Thymus (tissue), 11 donors: ENCODE measurements at regions not wholly inside any gene's neighbourhood (a gene's known extent, or its start where the extent isn't known, plus 50 kb on each side); places are given as distances from the start of the nearest gene placed in this dataset.

Experiments used
- DNase-seq, 9 donors: peaks; one replicate each; pipeline ENCODE4 v3.0.0-alpha.2; 2013; ENCODE audit warnings: low spot score in 9 of 9, low read depth in 6 of 9, missing footprints in 1 of 9
- H3K27ac ChIP-seq, 2 donors: one replicate each; pipeline ENCODE4 v1.5.1; 2013; ENCODE audit warnings: control low read depth in 1 of 2, low read depth in 1 of 2, low read length in 1 of 2, mild to moderate bottlenecking in 1 of 2, moderate library complexity in 1 of 2
- H3K27me3 ChIP-seq, 2 donors: one replicate each; pipeline ENCODE4 v1.5.1; 2013; ENCODE audit warnings: low read length in 1 of 2; ENCODE audit not compliant: control insufficient read depth in 2 of 2, insufficient read depth in 1 of 2
- H3K36me3 ChIP-seq, 2 donors: one replicate each; pipeline ENCODE4 v1.5.1; 2013; ENCODE audit warnings: low read length in 1 of 2, mild to moderate bottlenecking in 1 of 2, moderate library complexity in 1 of 2; ENCODE audit not compliant: control insufficient read depth in 2 of 2, insufficient read depth in 2 of 2
- H3K4me1 ChIP-seq, 2 donors: one replicate each; pipeline ENCODE4 v1.5.1; 2013; ENCODE audit warnings: low read length in 2 of 2; ENCODE audit not compliant: control insufficient read depth in 2 of 2, insufficient read depth in 2 of 2
- H3K4me3 ChIP-seq, 2 donors: one replicate each; pipeline ENCODE4 v1.5.1; 2013; ENCODE audit warnings: low read length in 2 of 2, control low read depth in 1 of 2, mild to moderate bottlenecking in 1 of 2
- H3K9me3 ChIP-seq, 2 donors: one replicate each; pipeline ENCODE4 v1.5.1; 2013; ENCODE audit warnings: low read length in 1 of 2, mild to moderate bottlenecking in 1 of 2; ENCODE audit not compliant: control insufficient read depth in 2 of 2, insufficient read depth in 1 of 2
- WGBS: extraction: QIAGEN DNeasy Blood & Tissue Kit; methylation state at CpG from one replicate; pipeline ENCODE4 v1.1.7; 2013; 5-methylcytosine and 5-hydroxymethylcytosine counted together
- donor health status: healthy.

- DNase-seq: no peak
- Histone ChIP-seq H3K9me3 (no peaks in the 10 kb centered on the region), H3K36me3 (no peaks in the 10 kb centered on the region), H3K4me3 (no peak overlapping the region), H3K27me3 (no peaks in the 10 kb centered on the region), H3K4me1 (no peaks in the 10 kb centered on the region), H3K27ac (no peak overlapping the region)
- WGBS: 87% methylated on average over 1 of the region's 1 CpG
Measured at GRCh38 chr1:214946615-214947014, 135.9 kb upstream of the KCNK2 start.

- 74% methylated on average over 7 of the region's 7 CpGs for WGBS
- Histone ChIP-seq H3K27me3 (no peaks in the 10 kb centered on the region), H3K9me3 (no peaks in the 10 kb centered on the region), H3K4me3 (no peak overlapping the region), H3K27ac (no peak overlapping the region), H3K36me3 (no peaks in the 10 kb centered on the region), H3K4me1 (peaks cover 0 to 2% of the 10 kb centered on the region in 2 donors)
- no peak for DNase-seq
Measured at GRCh38 chr1:214952648-214953047, 129.9 kb upstream of the KCNK2 start.

DNA sequence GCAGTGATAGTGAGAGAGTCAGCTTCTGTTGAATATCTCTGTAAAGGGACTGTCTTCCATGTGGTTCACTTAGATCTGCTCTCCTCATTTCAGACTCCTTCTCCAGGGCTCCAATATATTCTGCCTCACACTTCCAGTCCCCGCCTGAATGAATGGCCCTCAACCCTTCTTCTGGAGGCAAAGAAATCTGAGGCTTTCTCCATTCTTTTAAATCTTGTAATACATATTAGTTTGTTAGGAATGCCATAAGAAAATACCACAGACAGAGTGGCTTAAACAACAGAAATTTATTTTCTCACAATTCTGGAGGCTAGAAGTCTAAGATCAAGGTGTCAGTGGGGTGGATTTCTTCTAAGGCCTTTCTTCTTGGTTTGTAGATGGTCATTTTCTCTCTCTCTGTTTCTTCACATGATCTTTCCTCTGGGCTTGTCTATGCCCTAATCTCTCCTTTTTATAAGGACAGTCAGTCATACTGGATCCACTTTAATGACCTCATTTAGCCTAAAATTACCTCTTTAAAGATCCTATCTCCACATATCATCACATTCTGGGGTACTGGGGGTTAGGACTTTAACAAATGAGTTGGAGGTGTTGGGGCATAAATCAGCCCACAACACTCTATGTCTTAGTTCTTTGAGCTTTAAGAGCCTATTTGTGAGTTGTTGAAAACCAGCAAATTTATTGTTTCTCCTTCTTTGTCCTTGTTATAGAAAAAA is 128.5 kb upstream of the KCNK2 start:
- Histone ChIP-seq H3K27me3 (no peaks in the 10 kb centered on the region), H3K9me3 (no peaks in the 10 kb centered on the region), H3K4me1 (peaks cover 0 to 2% of the 10 kb centered on the region in 2 donors), H3K27ac (no peak overlapping the region), H3K36me3 (no peaks in the 10 kb centered on the region), H3K4me3 (no peak overlapping the region)
- 95% methylated on average over 1 of the region's 1 CpG for WGBS
- DNase-seq: no peak

DNA sequence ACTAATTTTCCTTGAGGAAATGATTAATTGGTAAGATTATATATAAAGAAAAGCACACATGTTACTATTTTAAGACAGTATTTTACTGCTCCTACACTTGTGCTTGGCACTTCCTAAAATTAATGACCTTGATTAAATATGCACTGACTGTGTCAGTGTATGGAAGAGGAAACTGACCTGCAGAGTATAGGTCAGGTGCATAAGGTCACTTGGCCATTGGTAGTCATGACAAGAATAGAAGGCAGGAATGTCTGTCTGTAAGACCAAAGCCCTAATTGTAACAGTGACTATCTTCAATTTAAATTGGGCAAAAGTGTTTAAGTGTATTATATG is 128.0 kb upstream of the KCNK2 start:
- H3K27ac ChIP-seq: no peak overlapping the region
- no peak overlapping the region for H3K4me3 ChIP-seq
- H3K9me3 ChIP-seq: no peaks in the 10 kb centered on the region

GRCh38 chr1:214957330-214958137 is 125.0 kb upstream of the KCNK2 start:
- Histone ChIP-seq H3K36me3 (no peaks in the 10 kb centered on the region), H3K27me3 (no peaks in the 10 kb centered on the region), H3K4me3 (no peak overlapping the region), H3K9me3 (no peaks in the 10 kb centered on the region), H3K27ac (no peak overlapping the region), H3K4me1 (peaks cover 0 to 2% of the 10 kb centered on the region in 2 donors)
- WGBS: 77% methylated on average over 8 of the region's 8 CpGs
- DNase-seq: peak in 1 of 9 donors; percentile 2

More for the DNA sequence above, 128.0 kb upstream of the KCNK2 start:
- no peaks in the 10 kb centered on the region for H3K36me3 ChIP-seq
- H3K27me3 ChIP-seq: no peaks in the 10 kb centered on the region
- H3K4me1 ChIP-seq: peaks cover 0 to 2% of the 10 kb centered on the region in 2 donors
- no peak for DNase-seq

- Histone ChIP-seq H3K27me3 (no peaks in the 10 kb centered on the region), H3K27ac (no peak overlapping the region), H3K4me1 (peaks cover 0 to 2% of the 10 kb centered on the region in 2 donors), H3K4me3 (no peak overlapping the region), H3K9me3 (no peaks in the 10 kb centered on the region), H3K36me3 (no peaks in the 10 kb centered on the region)
- WGBS: 95% methylated on average over 2 of the region's 2 CpGs
- no peak for DNase-seq
Measured at GRCh38 chr1:214958486-214958885, 124.1 kb upstream of the KCNK2 start.

- H3K27me3 ChIP-seq: no peaks in the 10 kb centered on the region
- no peak overlapping the region for H3K4me3 ChIP-seq
- H3K36me3 ChIP-seq: no peaks in the 10 kb centered on the region
- H3K9me3 ChIP-seq: no peaks in the 10 kb centered on the region
- H3K4me1 ChIP-seq: no peaks in the 10 kb centered on the region
- 94% methylated on average over 3 of the region's 3 CpGs for WGBS
- no peak for DNase-seq
- no peak overlapping the region for H3K27ac ChIP-seq
Measured at GRCh38 chr1:214966346-214966745, 116.2 kb upstream of the KCNK2 start.

GRCh38 chr1:214967865-214968575 is 114.5 kb upstream of the KCNK2 start:
- no peaks in the 10 kb centered on the region for H3K36me3 ChIP-seq
- 96% methylated on average over 5 of the region's 5 CpGs for WGBS
- no peaks in the 10 kb centered on the region for H3K4me1 ChIP-seq
- no peak overlapping the region for H3K4me3 ChIP-seq
- no peak for DNase-seq
- H3K27me3 ChIP-seq: no peaks in the 10 kb centered on the region
- H3K27ac ChIP-seq: no peak overlapping the region
- H3K9me3 ChIP-seq: no peaks in the 10 kb centered on the region

GRCh38 chr1:214970016-214970415 is 112.5 kb upstream of the KCNK2 start:
- WGBS: 92% methylated on average over 1 of the region's 1 CpG
- no peaks in the 10 kb centered on the region for H3K4me1 ChIP-seq
- no peak for DNase-seq
- no peaks in the 10 kb centered on the region for H3K27me3 ChIP-seq
- no peak overlapping the region for H3K4me3 ChIP-seq
- H3K36me3 ChIP-seq: no peaks in the 10 kb centered on the region
- no peak overlapping the region for H3K27ac ChIP-seq
- H3K9me3 ChIP-seq: no peaks in the 10 kb centered on the region
